ENCODE measurements at regions not wholly inside any gene's neighbourhood (a gene's known extent, or its start where the extent isn't known, plus 50 kb on each side); places are given as distances from the start of the nearest gene placed in this dataset.

DNA sequence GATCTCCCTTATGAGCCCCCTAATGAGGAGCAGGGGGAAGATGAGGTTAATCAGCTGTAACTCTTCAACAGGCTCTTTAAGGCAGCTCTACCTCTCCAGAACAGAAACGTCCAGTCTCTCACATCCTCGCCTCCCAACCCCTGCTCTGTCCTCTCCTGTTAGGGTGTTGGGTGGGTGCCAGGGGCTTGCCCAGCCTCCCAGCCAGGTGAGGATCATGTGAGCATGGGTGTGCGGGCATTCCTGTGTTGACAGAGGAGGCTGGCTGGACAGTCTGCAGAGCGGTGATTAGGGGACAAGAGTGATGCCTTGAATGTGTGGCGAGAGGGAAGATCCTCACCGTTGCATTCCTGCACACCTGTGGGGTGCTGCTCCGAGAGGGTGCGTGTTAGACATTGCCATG, 51.7 kb downstream of the CCDC180 start:
- peak overlapping the region; percentile 38 for H3K27ac Mint-ChIP-seq
- peaks cover 7% of the 10 kb centered on the region for H3K4me1 Mint-ChIP-seq
- H3K36me3 Mint-ChIP-seq, result peaks cover 3% of the 10 kb centered on the region
- no peaks in the 10 kb centered on the region for H3K27me3 Mint-ChIP-seq
- no peaks in the 10 kb centered on the region for H3K9me3 Mint-ChIP-seq
- DNase-seq, result no peak
- ATAC-seq (ENCODE audit: low read depth), result no peak
- no peak overlapping the region for H3K4me3 Mint-ChIP-seq
- POLR2A ChIA-PET, result no interaction called here

All from activated naive CD8-positive, alpha-beta T cell treated with anti-CD3 and anti-CD28 coated beads, Interleukin-2, amount 10 ng/mL, durations not matched to agents 7 days and 5 days (primary cell).